Large intestine (tissue), 3 donors: ENCODE measurements at regions not wholly inside any gene's neighbourhood (a gene's known extent, or its start where the extent isn't known, plus 50 kb on each side); places are given as distances from the start of the nearest gene placed in this dataset.

ENCODE experiments used
- DNase-seq, 2 donors: peaks; one replicate each; pipeline versions ENCODE4 v3.0.0 to v3.0.0-alpha.2; 2013
- H3K27ac ChIP-seq: one replicate; pipeline ENCODE4 v1.5.1; 2013; ENCODE audit warnings: low read length
- H3K27me3 ChIP-seq: 2 replicates; pipeline ENCODE4 v1.6.1; 2013; ENCODE audit warnings: low read length; ENCODE audit not compliant: control insufficient read depth, insufficient read depth
- H3K36me3 ChIP-seq: 2 replicates; pipeline ENCODE4 v1.6.1; 2013; ENCODE audit warnings: low read length; ENCODE audit not compliant: control insufficient read depth, insufficient read depth
- H3K4me1 ChIP-seq: one replicate; pipeline ENCODE4 v1.6.1; 2013; ENCODE audit warnings: low read length; ENCODE audit not compliant: control insufficient read depth, insufficient read depth
- H3K4me3 ChIP-seq: one replicate; pipeline ENCODE4 v1.5.1; 2013; ENCODE audit warnings: low read length
- H3K9me3 ChIP-seq: one replicate; pipeline ENCODE4 v1.6.1; 2013; ENCODE audit warnings: mild to moderate bottlenecking, low read depth, low read length, moderate library complexity; ENCODE audit not compliant: control insufficient read depth
- WGBS: methylation state at CpG from one replicate; pipeline ENCODE4 v1.1.5; 2013; ENCODE audit warnings: low lambda C conversion rate; ENCODE audit not compliant: insufficient coverage; 5-methylcytosine and 5-hydroxymethylcytosine counted together

DNA sequence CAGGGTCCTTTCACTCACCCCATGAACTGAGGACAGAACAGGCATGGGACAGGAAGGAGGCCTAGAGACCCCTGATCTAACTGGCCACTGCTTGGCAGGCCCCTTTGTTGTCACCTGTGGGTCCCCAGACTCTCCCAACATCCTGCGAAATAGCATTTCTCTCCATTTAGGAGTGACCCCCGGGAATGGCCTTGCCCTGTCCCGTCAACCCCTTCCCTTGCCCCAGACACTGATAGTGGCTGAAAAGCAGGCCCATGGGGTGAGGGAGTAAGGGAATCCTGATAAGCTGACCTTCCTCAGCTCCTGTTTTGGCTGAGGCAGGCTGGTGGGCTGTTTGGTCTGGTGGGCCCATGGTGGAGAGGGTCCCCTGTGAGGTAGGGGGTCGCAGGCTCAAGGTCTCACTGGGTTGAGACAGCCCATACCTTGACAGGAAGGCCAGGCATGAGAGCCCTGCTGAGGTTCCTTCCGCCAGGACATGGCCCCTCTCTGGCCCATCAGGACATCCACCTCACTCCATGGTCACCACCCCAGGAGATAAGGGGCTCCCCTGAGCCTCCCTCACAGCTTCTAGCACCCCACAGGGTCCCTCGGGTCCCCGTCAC lies 139.3 kb downstream of the MRPL14 start:
- peaks cover 34% of the 10 kb centered on the region for H3K4me1 ChIP-seq
- H3K27ac ChIP-seq, result no peak overlapping the region
- no peaks in the 10 kb centered on the region for H3K36me3 ChIP-seq
- no peak overlapping the region for H3K4me3 ChIP-seq
- no peak for DNase-seq
- H3K9me3 ChIP-seq, result no peaks in the 10 kb centered on the region
- no peaks in the 10 kb centered on the region for H3K27me3 ChIP-seq
- WGBS, result no CpG with 5 or more reads among the region's 7 CpGs

DNA sequence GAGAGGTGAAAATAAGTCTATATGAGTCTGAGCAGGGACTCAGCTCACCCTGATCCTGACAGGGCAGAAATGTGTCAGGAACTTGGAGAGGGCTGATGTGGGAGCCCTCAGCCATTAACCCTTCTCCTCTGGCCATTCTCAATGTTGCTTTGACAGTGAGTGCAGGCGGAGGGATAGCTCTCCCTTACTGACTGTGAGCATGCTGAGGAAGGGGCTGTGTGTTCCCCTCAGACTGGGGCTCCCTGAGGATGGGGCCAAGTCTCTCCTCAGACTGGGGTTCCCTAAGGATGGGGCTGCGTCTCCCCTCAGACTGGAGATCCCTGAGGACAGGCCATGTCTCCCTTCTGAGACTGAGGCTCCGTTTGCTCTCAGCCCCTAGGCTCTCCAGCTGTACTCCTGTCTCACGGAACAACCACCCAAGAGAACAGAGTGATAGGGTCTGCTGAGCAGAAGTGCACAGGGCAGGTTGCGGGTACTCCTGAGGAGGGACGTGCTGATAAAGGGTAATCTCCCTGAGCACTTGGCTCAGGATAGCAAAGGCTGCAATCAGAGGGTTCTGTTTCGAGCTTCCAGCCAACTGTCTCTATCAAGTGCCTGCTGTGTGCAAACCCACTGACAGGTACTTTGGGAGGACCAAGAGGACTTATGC lies 141.0 kb downstream of the MRPL14 start:
- H3K27ac ChIP-seq, result no peak overlapping the region
- H3K36me3 ChIP-seq, result no peaks in the 10 kb centered on the region
- H3K4me1 ChIP-seq, result peaks cover 26% of the 10 kb centered on the region
- H3K9me3 ChIP-seq, result no peaks in the 10 kb centered on the region
- no peak for DNase-seq
- no peaks in the 10 kb centered on the region for H3K27me3 ChIP-seq
- no CpG with 5 or more reads among the region's 7 CpGs for WGBS
- H3K4me3 ChIP-seq, result no peak overlapping the region

DNA sequence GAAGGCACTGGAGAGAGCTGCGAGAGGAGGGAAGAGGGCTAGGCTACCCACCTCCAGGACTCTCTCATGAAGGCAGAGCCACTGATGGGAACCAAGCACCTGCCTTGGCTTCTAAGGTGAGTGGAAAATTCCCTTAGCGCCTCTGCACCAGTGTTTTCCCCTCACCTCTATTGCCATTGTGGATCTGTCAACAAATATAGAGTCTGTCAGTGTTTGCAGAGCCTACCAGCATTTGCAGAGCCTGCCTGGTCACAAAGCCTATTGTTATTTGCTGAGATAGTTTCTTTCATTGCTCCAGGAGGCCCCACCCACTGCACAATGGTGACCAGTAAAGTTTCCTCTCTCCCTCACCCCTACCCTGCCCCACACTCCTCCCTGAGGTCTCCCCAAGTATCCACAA lies 141.9 kb downstream of the MRPL14 start:
- no peak for DNase-seq
- Histone ChIP-seq H3K36me3 (no peaks in the 10 kb centered on the region), H3K27me3 (no peaks in the 10 kb centered on the region), H3K4me3 (no peak overlapping the region), H3K4me1 (peaks cover 16% of the 10 kb centered on the region), H3K9me3 (no peaks in the 10 kb centered on the region), H3K27ac (no peak overlapping the region)
- WGBS, result no CpG with 5 or more reads among the region's 2 CpGs

DNA sequence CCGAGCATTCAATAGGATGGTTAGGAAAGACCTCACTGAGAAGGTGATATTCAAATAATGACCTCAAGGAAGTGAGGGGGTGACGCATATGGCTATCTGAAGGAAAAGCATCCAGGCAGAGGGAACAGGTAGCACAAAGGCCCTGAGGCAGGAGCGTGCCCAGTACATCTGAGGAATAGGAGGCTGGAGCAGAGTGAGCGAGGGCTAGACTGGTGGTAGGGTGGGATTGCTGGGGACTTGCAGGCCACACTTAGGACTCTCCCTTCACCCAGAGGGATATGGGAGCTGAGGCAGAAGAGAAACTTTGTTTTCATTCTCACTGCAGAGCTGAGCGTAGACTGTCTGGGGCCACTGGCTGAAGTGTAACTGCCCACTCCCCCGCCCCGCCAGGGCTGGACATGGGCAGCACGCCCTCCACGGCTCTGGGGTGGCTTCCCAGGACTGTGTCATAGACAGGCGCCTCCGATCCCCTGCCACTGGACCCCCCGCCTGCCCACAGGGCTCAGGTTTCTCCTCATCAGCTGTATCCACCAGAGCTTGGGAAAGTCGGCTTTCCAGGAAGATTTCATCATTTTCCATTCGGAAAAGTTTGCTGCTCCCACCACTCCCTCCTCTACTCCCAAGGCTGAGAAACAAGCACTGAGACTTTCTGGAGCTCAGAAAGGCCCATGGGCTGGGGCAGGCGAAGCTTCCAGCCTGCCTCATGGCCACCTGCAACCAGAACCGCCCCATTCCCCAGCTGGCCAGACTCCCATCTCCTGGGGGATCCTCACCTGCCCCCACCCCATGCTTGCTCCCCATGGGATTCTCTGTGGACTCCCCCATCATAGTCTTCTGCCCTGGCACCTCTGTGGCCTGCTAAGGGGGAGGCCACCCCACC lies 142.6 kb downstream of the MRPL14 start:
- DNase-seq, result no peak
- H3K9me3 ChIP-seq, result no peaks in the 10 kb centered on the region
- WGBS, result no CpG with 5 or more reads among the region's 16 CpGs
- H3K4me1 ChIP-seq, result peaks cover 9% of the 10 kb centered on the region
- no peaks in the 10 kb centered on the region for H3K36me3 ChIP-seq
- no peak overlapping the region for H3K4me3 ChIP-seq
- no peak overlapping the region for H3K27ac ChIP-seq
- no peaks in the 10 kb centered on the region for H3K27me3 ChIP-seq

DNA sequence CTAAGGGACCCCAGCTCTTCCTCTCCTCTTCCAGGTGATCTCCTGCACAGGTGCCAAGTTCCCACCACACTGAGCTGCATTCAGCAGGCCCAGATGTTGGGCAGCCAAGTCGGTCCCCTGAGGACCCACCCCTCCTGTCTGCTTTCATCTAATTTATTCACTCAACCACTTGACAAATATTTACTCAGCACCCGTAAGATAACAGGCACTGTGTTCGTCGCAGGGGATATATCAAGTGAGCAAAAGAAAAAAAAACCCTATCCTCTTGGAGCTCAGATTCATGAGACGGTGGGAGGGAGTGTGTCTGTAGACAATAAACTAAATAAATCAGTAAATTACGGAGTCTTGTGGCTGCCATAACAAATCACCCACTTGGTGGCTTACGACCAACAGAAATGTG lies 143.6 kb downstream of the MRPL14 start:
- WGBS, result 20% methylated on average over 1 of the region's 7 CpGs
- Histone ChIP-seq H3K4me3 (no peak overlapping the region), H3K27me3 (no peaks in the 10 kb centered on the region), H3K36me3 (no peaks in the 10 kb centered on the region), H3K27ac (no peak overlapping the region), H3K9me3 (no peaks in the 10 kb centered on the region), H3K4me1 (no peaks in the 10 kb centered on the region)
- peak in 1 of 2 donors; percentile 46 for DNase-seq

DNA sequence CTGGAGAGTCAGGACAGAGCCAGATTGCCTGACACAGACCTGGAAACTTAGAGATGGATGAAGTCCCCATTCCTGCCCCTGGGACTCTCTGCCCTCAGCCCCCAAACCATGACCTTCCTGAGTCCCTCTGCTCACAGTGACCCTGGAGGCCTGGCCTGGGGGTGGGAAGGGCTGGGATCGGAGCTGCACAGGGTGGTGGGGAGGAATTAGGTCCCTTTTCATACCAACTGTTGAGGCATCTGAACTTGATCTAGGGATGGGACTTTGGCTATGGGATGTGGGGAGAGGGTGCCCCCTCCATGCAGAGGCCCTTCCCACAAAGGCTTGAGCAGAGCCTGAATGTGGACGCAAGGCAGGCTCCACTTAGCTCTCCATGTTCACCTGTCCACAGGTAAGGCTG lies 144.1 kb downstream of the MRPL14 start:
- Histone ChIP-seq H3K4me1 (no peaks in the 10 kb centered on the region), H3K4me3 (no peak overlapping the region), H3K9me3 (no peaks in the 10 kb centered on the region), H3K36me3 (no peaks in the 10 kb centered on the region), H3K27ac (no peak overlapping the region), H3K27me3 (no peaks in the 10 kb centered on the region)
- WGBS, result no CpG with 5 or more reads among the region's 2 CpGs
- no peak for DNase-seq

DNA sequence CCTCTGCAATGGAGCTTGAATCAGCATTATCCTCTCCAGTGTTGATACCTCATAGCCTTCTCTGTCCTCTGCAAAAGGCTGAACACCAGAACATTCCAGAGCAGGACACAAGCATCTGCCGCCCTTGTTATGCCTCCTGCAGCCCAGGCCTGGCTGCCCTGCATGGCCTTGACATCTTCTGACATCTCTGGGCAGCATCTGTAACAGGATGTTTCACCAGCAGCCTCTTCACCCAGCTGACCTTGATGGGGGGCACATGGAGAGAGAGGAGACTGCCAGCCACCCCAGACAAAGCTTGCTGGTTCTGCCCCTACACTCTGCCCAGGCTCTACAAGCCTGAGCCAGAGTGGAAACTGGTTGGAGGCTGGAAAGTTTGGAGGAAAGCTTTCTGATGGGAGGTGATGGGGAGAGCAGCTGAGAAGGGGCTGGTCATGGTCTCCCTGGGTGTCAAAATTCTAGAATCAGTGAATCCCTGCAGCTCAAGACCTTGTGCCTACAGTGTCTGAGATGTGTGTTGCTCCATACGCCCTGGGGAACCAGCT lies 145.1 kb downstream of the MRPL14 start:
- Histone ChIP-seq H3K9me3 (no peaks in the 10 kb centered on the region), H3K4me3 (no peak overlapping the region), H3K36me3 (no peaks in the 10 kb centered on the region), H3K4me1 (peaks cover 8% of the 10 kb centered on the region), H3K27me3 (no peaks in the 10 kb centered on the region), H3K27ac (no peak overlapping the region)
- no peak for DNase-seq
- WGBS, result no CpG with 5 or more reads among the region's 2 CpGs

DNA sequence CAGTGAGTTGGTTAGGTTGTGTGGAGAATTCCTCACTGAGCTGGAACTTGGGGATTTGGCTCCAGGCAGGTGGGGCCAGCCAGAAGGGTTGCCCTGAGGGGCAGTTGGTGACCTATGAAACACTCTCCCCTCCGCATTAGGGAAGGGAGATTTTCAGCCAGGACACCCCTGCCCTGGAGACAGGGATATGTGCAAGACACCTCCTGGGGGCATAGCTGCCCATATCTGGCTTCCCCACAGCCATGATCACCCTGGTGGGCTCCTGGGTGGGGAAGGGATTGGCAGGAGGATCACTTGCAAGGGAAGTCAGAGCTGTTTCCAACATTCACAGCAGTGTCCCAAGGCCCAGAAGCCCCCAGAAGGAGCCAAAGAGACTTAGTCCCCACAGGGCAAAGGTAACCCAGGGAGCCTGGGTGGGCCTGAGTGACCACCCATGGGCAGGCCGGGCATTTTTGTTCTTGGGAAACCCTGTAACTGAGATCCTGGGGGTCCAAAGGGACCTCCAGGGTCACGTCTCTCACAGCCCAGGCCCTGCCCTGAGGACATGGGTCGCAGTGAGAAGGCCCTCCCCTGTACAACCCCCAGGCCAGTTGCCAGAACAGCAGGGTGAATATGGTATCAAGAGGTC lies 145.8 kb downstream of the MRPL14 start:
- Histone ChIP-seq H3K9me3 (no peaks in the 10 kb centered on the region), H3K4me1 (peaks cover 10% of the 10 kb centered on the region), H3K4me3 (no peak overlapping the region), H3K36me3 (no peaks in the 10 kb centered on the region), H3K27me3 (no peaks in the 10 kb centered on the region), H3K27ac (no peak overlapping the region)
- no CpG with 5 or more reads among the region's 4 CpGs for WGBS
- no peak for DNase-seq

DNA sequence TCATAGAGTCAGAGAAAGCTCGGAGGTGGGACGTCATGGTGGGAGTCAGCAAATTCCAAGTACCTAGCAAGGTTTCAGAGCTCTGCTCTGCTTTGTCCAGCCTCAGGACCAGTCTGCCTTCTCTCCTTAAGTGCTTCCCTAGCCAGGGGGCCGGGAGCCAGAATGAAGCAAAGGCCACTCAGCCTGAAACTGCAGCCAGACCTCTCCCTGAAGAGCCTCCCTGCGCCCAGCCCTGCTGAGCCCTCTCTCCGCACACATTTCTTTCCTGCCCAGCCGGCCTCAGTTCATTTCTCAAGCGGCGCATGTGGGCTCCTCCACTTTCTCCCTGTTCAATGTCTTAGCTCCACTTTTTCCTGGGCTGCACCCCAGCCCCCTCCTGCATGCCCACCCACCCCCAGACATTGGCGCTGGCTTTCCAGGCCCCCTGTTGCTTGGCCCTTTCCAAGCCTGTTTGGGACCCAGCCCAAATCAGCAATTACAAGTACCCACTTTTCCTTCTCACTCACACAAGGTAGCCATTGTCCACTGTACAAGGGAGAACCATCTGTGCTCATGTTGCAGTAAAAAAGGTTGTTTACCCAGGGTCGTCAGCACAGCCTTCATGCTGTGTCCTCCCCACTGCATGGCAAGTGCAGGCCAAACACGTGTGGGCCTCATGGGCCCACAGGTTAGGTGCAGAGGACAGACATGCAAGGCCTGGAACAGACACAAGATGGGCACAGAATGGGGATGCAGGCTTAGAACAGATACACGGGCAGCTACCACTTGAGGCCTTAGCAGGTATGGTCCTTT lies 147.1 kb downstream of the MRPL14 start:
- H3K27ac ChIP-seq, result no peak overlapping the region
- no CpG with 5 or more reads among the region's 12 CpGs for WGBS
- no peaks in the 10 kb centered on the region for H3K36me3 ChIP-seq
- H3K4me3 ChIP-seq, result no peak overlapping the region
- peaks cover 10% of the 10 kb centered on the region for H3K4me1 ChIP-seq
- H3K27me3 ChIP-seq, result no peaks in the 10 kb centered on the region
- H3K9me3 ChIP-seq, result peaks cover 4% of the 10 kb centered on the region
- DNase-seq, result no peak
